K562 (cell line): ENCODE measurements at regions not wholly inside any gene's neighbourhood (a gene's known extent, or its start where the extent isn't known, plus 50 kb on each side); places are given as distances from the start of the nearest gene placed in this dataset.

Experiments used
- ATAC-seq: fragments of 200-7000 bp; cut with Tn5 transposase; 3 replicates; pipeline ENCODE4 v1.9.1; 2020; ENCODE audit warnings: moderate library complexity
- BruUV-seq: library from RNA; stranded (reverse); fragments of 400-500 nt; replicated peaks from 2 replicates; lab custom pipeline; 2021; lab: Mats Ljungman, UMichigan
- CTCF ChIA-PET: fragments of 300-600 bp; formaldehyde crosslinking; extraction: SDS; loops from one replicate; lab custom pipeline; 2021; ENCODE audit warnings: low intra/inter-chr PET ratio; lab: Yijun Ruan, JAX
- POLR2A ChIA-PET: fragments of 300-600, 350-650 bp; sonication (Branson Sonifier 250); formaldehyde crosslinking; extraction: SDS; loops from one replicate; lab custom pipeline; 2021; ENCODE audit warnings: antibody characterized with exemption, inconsistent platforms; lab: Yijun Ruan, JAX
- DNase-seq, 4 experiments: peaks; one replicate each; pipeline versions ENCODE4 v3.0.0 to v3.0.0-alpha.2; 2011 to 2018; ENCODE audit warnings: low spot score in 3 of 4, mixed read lengths in 3 of 4; ENCODE audit errors: extremely low read depth in 1 of 4
- FAIRE-seq: peaks from 2 replicates; lab custom pipeline; 2011; peaks lifted over from hg19 to GRCh38; lab: Jason Lieb, UNC
- H2AFZ ChIP-seq: 2 replicates; pipeline ENCODE4 v1.6.0; 2011; ENCODE audit warnings: low read depth, low read length, control low read depth, inconsistent platforms
- H3K27ac ChIP-seq: fragments of 200-600 bp; 3 replicates; pipeline ENCODE4 v1.8.0; 2011; ENCODE audit warnings: low read depth, mild to moderate bottlenecking, control low read depth, inconsistent platforms, low read length, moderate library complexity, mixed read lengths; ENCODE audit errors: extremely low read depth
- H3K27me3 ChIP-seq, 2 experiments: fragments of 300-600 bp in 1 of 2; 2 replicates in 1 of 2; 3 replicates in 1 of 2; pipeline versions ENCODE4 v1.6.0 to v1.8.0; 2011; ENCODE audit warnings: inconsistent platforms in 2 of 2, low read length in 2 of 2, mild to moderate bottlenecking in 1 of 2, mixed read lengths in 1 of 2, moderate library complexity in 1 of 2; ENCODE audit not compliant: control insufficient read depth in 2 of 2, insufficient read depth in 2 of 2
- H3K36me3 ChIP-seq: fragments of 300-600 bp; 3 replicates; pipeline ENCODE4 v1.8.0; 2011; ENCODE audit warnings: mild to moderate bottlenecking, low read length, inconsistent platforms; ENCODE audit not compliant: control insufficient read depth, insufficient read depth
- H3K4me1 ChIP-seq, 2 experiments: fragments of 200-600 bp in 1 of 2; replicated peaks in 1 of 2; 2 replicates in 1 of 2; 3 replicates in 1 of 2; pipeline versions ENCODE4 v1.5.1 to v1.8.0; 2011; ENCODE audit warnings: inconsistent platforms in 2 of 2, low read length in 2 of 2, mild to moderate bottlenecking in 1 of 2, mixed read lengths in 1 of 2, moderate library complexity in 1 of 2; ENCODE audit not compliant: control insufficient read depth in 2 of 2, insufficient read depth in 2 of 2
- H3K4me2 ChIP-seq: 2 replicates; pipeline ENCODE4 v1.6.1; 2011; ENCODE audit warnings: low read length, control low read depth, inconsistent platforms, mixed read lengths; ENCODE audit not compliant: insufficient read depth
- H3K4me3 ChIP-seq: fragments of 200-600 bp; sonication (generic), shearing (Covaris generic); 2 replicates; pipeline ENCODE4 v1.5.1; 2016; ENCODE audit warnings: control low read depth, inconsistent platforms
- H3K79me2 ChIP-seq: fragments of 200-600 bp; 3 replicates; pipeline ENCODE4 v1.8.0; 2011; ENCODE audit warnings: low read length, inconsistent platforms; ENCODE audit not compliant: control insufficient read depth, insufficient read depth
- H3K9ac ChIP-seq, 2 experiments: 2 replicates each; pipeline versions ENCODE4 v1.6.0 to v1.6.1; 2011; ENCODE audit warnings: low read depth in 2 of 2, low read length in 2 of 2, control low read depth in 1 of 2, inconsistent platforms in 1 of 2, mild to moderate bottlenecking in 1 of 2, mixed read lengths in 1 of 2; ENCODE audit not compliant: insufficient read depth in 1 of 2
- H3K9me1 ChIP-seq: one replicate; pipeline ENCODE4 v1.6.0; 2011; ENCODE audit warnings: inconsistent platforms, mild to moderate bottlenecking, low read length, moderate library complexity; ENCODE audit not compliant: control insufficient read depth, insufficient read depth
- H3K9me3 ChIP-seq: replicated peaks from 2 replicates; pipeline ENCODE4 v1.5.1; 2011; ENCODE audit warnings: low read depth, low read length, inconsistent platforms; ENCODE audit not compliant: control insufficient read depth, insufficient read depth
- H4K20me1 ChIP-seq: replicated peaks from 2 replicates; pipeline ENCODE4 v1.6.1; 2011; ENCODE audit warnings: low read length, inconsistent platforms, mixed read lengths; ENCODE audit not compliant: control insufficient read depth, insufficient read depth
- CEBPB ChIP-seq: fragments of 450-650 bp; IDR thresholded peaks from 2 replicates; pipeline ENCODE4 v1.6.1; 2016; ENCODE audit warnings: missing genetic modification characterization, missing compliant biosample characterization
- CEBPG ChIP-seq, 3 experiments: fragments of 200-800 bp in 1 of 3; sonication (Bioruptor generic) in 1 of 3; sonication (generic) in 1 of 3; formaldehyde crosslinking in 1 of 3; IDR thresholded peaks in 2 of 3; conservative IDR thresholded peaks in 1 of 3; 2 replicates each; pipeline versions ENCODE4 v1.6.1 to v1.8.0; 2016 to 2022; ENCODE audit warnings: missing compliant biosample characterization in 2 of 3, missing genetic modification characterization in 2 of 3, mild to moderate bottlenecking in 1 of 3, missing genetic modification reagents in 1 of 3
- ESRRB ChIP-seq: fragments of 250-450 bp; sonication (Bioruptor Pico); IDR thresholded peaks from 2 replicates; pipeline ENCODE4 v1.5.0; 2020; ENCODE audit warnings: mild to moderate bottlenecking, moderate library complexity, borderline replicate concordance
- MAZ ChIP-seq, 2 experiments: fragments of 450-650 bp in 1 of 2; sonication (generic) in 1 of 2; formaldehyde crosslinking; IDR thresholded peaks in 1 of 2; conservative IDR thresholded peaks in 1 of 2; 2 replicates each; pipeline versions ENCODE4 v1.4.0 to v1.5.0; 2020; ENCODE audit warnings: mild to moderate bottlenecking in 1 of 2, missing genetic modification reagents in 1 of 2
- MECOM ChIP-seq: fragments of 250-450 bp; sonication (Bioruptor Pico); IDR thresholded peaks from 2 replicates; pipeline ENCODE4 v1.8.0; 2022; ENCODE audit warnings: inconsistent platforms
- SETDB1 ChIP-seq: IDR thresholded peaks from one replicate; pipeline ENCODE4 v1.6.1; 2012; ENCODE audit warnings: low read length, control low read depth, inconsistent platforms
- ZBTB1 ChIP-seq: sonication (generic); formaldehyde crosslinking; IDR thresholded peaks from 2 replicates; pipeline ENCODE4 v1.8.1; 2023; ENCODE audit warnings: missing genetic modification reagents, low read depth, mild to moderate bottlenecking, borderline replicate concordance
- ZBTB40 ChIP-seq, 2 experiments: fragments of 450-650 bp in 1 of 2; sonication (generic) in 1 of 2; formaldehyde crosslinking in 1 of 2; IDR thresholded peaks; 2 replicates each; pipeline versions ENCODE4 v1.7.1 to v1.9.0; 2016 to 2022; ENCODE audit warnings: inconsistent platforms in 1 of 2, mild to moderate bottlenecking in 1 of 2, missing genetic modification reagents in 1 of 2
- WGBS: fragments of 100-300 bp; shearing (Covaris generic); methylation state at CpG from one replicate; pipeline ENCODE4 v1.1.6; 2016; ENCODE audit warnings: low coverage, mixed read lengths; ENCODE audit not compliant: insufficient coverage; ENCODE audit errors: missing lambda C conversion rate; 5-methylcytosine and 5-hydroxymethylcytosine counted together
- in situ Hi-C: fragments of 300-500 bp; cut with MboI; formaldehyde crosslinking; loops from 4 replicates; pipeline ENCODE4 v1.15.0; 2018; ENCODE audit warnings: inconsistent platforms, mixed read lengths
- intact Hi-C: fragments of 100-400 bp; cut with micrococcal nuclease; formaldehyde crosslinking; loops from 2 replicates; pipeline ENCODE4 v1.14.2; 2022
- TF ChIP-seq, protein P1 (sequence below): fragments of 250-450 bp; sonication (Bioruptor Pico); IDR thresholded peaks from 2 replicates; pipeline ENCODE4 v1.9.0; 2021; ENCODE audit warnings: mild to moderate bottlenecking, inconsistent platforms

GRCh38 chr12:68410018-68410660 lies 78.0 kb upstream of the MDM1 start:
- Histone ChIP-seq H3K4me1 (no peaks in the 10 kb centered on the region), H3K27me3 (peaks cover 0 to 14% of the 10 kb centered on the region in 2 experiments; a peak in 2 of 5 replicates), H2AFZ (no peak overlapping the region), H3K79me2 (no peaks in the 10 kb centered on the region), H4K20me1 (no peaks in the 10 kb centered on the region), H3K4me2 (no peak overlapping the region), H3K27ac (no peak overlapping the region), H3K9me1 (no peaks in the 10 kb centered on the region), H3K4me3 (no peak overlapping the region), H3K9me3 (no peaks in the 10 kb centered on the region), H3K9ac (no peak overlapping the region), H3K36me3 (no peaks in the 10 kb centered on the region)
- no peak for ATAC-seq
- DNase-seq, result no peak
- 15% methylated on average over 11 of the region's 11 CpGs for WGBS
- no peak for FAIRE-seq
- intact Hi-C loops, result no loop called here
- in situ Hi-C loops, result no loop called here
- CTCF ChIA-PET, result no interaction called here
- POLR2A ChIA-PET, result interaction anchor here (0.6 kb wide), 1 partner anchor 15 kb away, joined by 3 read pairs; no protein-coding TSS in a partner anchor
- no TSS peak for BruUV-seq
- TF ChIP-seq, protein P1, sequence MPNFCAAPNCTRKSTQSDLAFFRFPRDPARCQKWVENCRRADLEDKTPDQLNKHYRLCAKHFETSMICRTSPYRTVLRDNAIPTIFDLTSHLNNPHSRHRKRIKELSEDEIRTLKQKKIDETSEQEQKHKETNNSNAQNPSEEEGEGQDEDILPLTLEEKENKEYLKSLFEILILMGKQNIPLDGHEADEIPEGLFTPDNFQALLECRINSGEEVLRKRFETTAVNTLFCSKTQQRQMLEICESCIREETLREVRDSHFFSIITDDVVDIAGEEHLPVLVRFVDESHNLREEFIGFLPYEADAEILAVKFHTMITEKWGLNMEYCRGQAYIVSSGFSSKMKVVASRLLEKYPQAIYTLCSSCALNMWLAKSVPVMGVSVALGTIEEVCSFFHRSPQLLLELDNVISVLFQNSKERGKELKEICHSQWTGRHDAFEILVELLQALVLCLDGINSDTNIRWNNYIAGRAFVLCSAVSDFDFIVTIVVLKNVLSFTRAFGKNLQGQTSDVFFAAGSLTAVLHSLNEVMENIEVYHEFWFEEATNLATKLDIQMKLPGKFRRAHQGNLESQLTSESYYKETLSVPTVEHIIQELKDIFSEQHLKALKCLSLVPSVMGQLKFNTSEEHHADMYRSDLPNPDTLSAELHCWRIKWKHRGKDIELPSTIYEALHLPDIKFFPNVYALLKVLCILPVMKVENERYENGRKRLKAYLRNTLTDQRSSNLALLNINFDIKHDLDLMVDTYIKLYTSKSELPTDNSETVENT (CRISPR knock-in tag), result no peak
- TF ChIP-seq ESRRB (CRISPR knock-in tag), result no peak
- no peak for TF ChIP-seq MAZ (CRISPR knock-in tag; conservative IDR thresholded peaks at IDR 0.05 in 1 of 2, IDR thresholded peaks at IDR 0.05 in 1 of 2)
- TF ChIP-seq ZBTB40 (IDR thresholded peaks at IDR 0.05), result no peak
- no peak for TF ChIP-seq ZBTB40 (CRISPR knock-in tag; IDR thresholded peaks at IDR 0.05)
- TF ChIP-seq CEBPB (tag), result peak; percentile 49; the same call in 1 of the 2 replicates
- TF ChIP-seq MECOM (CRISPR knock-in tag), result no peak
- TF ChIP-seq ZBTB1, result no peak
- TF ChIP-seq CEBPG (CRISPR knock-in tag; IDR thresholded peaks at IDR 0.05), result no peak
- peak in 1 of 2 experiments; percentile 49; a peak in 1 of 4 replicates for TF ChIP-seq CEBPG (tag; conservative IDR thresholded peaks at IDR 0.05 in 1 of 2, IDR thresholded peaks at IDR 0.05 in 1 of 2)
- TF ChIP-seq SETDB1, result no peak
